Fibroblast of villous mesenchyme (primary cell): ENCODE measurements at regions not wholly inside any gene's neighbourhood (a gene's known extent, or its start where the extent isn't known, plus 50 kb on each side); places are given as distances from the start of the nearest gene placed in this dataset.
A peak's percentile ranks its signal among the peaks of the same experiment; 100 is the strongest.
"Not testable (repeated sequence)": the region's sequence is repeated elsewhere in the genome, so short reads cannot be mapped to it uniquely, and the experiment has no call there.

Experiments
- DNase-seq: peaks from one replicate; pipeline ENCODE4 v3.0.0-alpha.2; 2010; ENCODE audit warnings: low read depth
- H3K4me3 ChIP-seq: 2 replicates; pipeline ENCODE4 v1.5.1; 2011; ENCODE audit warnings: low read depth, mild to moderate bottlenecking, low read length
- TF ChIP-seq, protein P1 (sequence below): IDR thresholded peaks from 2 replicates; pipeline ENCODE4 v1.5.1; 2012; ENCODE audit warnings: low read depth, mild to moderate bottlenecking, low read length; ENCODE audit not compliant: insufficient read depth

DNA sequence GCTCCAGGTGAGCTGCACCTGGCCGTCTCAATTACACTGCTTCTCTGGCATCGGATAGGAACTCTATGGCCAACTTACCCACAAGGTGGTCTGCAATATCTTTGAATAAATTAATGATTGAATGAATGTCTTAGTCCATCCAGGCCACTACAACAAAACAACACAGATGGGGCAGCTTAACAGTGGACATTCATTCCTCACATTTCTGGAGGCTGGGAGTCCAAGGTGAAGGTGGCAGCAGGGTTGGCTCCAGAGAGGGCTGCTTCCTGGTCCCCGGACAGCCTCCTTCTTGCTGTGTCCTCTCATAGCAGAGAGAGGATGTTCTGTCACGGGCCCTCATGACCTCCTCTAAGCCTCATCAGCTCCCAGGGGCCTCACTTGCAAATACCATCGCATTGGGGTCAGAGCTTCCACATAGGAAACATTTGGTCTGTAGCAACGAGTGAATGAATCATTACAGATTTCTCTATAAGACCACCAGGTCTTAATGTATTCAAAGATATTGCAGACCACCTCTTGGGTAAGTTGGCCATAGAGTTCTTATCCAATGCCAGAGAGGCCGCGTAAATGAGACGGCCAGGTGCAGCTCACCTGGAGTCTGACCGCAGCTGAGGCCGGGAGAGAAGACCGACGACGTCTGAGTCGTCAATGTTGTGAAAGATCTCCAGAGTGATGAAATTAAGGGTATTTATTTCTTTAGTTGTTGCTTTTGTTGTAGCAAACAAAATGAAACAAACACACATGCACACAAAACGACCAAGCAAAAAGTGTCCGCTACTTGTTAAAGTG, 182.7 kb upstream of the C14orf180 start:
- no peak for DNase-seq
- TF ChIP-seq, protein P1, sequence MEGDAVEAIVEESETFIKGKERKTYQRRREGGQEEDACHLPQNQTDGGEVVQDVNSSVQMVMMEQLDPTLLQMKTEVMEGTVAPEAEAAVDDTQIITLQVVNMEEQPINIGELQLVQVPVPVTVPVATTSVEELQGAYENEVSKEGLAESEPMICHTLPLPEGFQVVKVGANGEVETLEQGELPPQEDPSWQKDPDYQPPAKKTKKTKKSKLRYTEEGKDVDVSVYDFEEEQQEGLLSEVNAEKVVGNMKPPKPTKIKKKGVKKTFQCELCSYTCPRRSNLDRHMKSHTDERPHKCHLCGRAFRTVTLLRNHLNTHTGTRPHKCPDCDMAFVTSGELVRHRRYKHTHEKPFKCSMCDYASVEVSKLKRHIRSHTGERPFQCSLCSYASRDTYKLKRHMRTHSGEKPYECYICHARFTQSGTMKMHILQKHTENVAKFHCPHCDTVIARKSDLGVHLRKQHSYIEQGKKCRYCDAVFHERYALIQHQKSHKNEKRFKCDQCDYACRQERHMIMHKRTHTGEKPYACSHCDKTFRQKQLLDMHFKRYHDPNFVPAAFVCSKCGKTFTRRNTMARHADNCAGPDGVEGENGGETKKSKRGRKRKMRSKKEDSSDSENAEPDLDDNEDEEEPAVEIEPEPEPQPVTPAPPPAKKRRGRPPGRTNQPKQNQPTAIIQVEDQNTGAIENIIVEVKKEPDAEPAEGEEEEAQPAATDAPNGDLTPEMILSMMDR: no peak
- H3K4me3 ChIP-seq: no peak overlapping the region

DNA sequence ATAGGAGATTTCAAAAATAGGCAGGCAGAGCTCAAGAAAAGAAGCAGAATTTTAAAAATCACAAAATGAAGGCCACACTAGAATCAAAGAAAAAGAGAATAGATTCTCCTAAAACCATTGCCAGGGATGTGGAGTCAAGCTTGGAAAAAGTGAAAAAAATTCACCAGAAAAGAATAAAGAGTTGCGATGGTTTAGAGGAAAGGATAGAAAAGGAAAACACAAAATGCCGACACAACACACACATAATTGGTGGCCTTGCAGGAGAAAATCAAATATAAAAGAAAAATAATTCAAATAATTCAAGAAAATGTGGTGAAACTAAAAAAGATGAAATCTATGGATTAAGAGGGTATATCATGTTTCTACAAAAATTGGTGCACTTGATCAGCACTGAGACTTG, 181.6 kb upstream of the C14orf180 start:
- peak; percentile 1 for DNase-seq
- no peak overlapping the region for H3K4me3 ChIP-seq
- TF ChIP-seq, protein P1: no peak

DNA sequence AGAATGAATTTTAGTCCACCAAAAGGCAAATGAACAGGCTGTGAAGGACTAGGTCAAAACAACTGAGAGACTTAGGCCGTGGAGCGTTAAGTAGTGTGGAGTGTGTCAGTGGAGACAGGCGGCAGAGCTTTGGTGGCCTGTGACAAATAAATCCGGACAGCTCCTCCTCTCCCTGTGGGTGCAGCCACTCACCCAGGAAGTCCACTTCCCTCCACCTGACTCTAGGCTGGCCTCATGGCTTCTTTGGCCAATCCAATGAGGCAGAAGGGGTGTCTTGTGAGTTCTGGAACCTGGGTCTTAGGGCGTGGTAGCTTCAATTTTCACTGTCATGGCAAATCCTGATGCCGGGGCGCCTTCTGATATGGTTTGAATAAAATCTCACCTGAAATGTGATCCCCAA, 180.9 kb upstream of the C14orf180 start:
- H3K4me3 ChIP-seq: no peak overlapping the region
- TF ChIP-seq, protein P1: no peak
- no peak for DNase-seq

DNA sequence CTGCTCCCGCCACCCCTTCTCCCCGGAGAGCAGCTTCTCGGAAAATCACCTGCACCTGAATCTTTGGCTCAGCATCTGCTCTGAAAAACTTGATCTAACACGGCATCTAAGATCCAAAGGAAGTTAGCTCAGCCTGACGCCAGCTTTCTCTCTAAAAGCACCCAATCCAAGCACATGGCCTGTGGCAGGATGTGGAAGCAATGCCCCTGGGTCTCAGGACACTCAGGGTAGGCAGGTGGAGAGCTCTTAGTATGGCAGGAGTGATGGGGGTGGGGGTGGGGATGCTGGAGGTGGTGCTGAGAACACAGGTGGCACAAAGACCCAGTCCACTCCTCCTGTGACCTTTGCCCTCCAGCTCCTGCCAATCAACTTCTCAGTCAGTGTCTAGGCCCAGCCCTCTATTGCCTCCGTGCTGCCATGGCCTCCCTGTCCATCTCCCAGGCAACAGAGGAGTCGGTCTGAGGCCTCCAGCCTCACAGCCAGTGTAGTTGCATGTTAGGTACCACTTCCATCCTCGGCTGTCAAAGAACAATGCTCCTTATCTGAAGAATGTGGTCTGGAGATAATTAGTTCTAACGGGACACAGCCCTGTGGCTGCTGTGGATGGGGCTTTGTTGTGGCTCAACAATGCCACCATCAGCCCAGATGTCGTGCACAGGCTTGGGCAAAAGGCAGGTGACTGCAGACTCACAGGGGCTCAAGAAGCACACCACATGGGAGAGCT, 180.0 kb upstream of the C14orf180 start:
- no peak overlapping the region for H3K4me3 ChIP-seq
- TF ChIP-seq, protein P1: no peak
- no peak for DNase-seq

DNA sequence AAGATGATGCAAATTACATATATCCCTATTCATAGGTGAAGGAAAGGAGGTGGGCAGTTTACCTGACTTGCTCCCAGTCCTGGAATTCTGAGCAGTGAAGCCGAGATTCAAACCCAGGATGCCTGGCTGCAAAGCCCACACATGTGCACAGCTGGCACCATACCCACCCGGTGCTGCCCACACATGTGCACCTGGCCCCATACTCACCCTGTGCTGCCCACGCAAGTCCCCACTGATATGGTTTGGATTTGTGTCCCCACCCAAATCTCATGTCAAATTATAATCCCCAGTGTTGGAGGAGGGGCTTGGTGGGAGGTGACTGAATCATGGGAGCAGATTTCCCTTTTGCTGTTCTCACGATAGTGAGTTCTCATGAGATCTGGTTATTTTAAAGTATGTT, 179.2 kb upstream of the C14orf180 start:
- H3K4me3 ChIP-seq: no peak overlapping the region
- DNase-seq: no peak
- TF ChIP-seq, protein P1: no peak

DNA sequence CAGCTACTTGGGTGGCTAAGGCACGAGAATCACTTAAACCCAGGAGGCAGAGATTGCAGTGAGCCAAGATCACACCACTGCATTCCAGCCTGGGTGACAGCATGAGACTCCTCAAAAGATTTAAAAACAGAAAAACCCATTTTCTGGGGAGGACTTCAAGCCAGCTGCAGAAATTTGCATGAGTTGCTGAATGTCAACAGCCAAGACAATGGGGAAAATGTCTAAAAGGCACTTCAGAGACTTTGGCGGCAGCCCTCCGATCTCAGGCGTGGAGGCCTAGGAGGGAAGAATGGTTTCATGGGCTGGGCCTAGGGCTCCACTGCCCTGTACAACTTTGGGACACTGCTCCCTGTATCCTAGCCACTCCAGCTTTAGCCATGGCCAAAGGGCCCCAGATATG, 177.8 kb upstream of the C14orf180 start:
- TF ChIP-seq, protein P1: no peak
- DNase-seq: no peak
- no peak overlapping the region for H3K4me3 ChIP-seq

DNA sequence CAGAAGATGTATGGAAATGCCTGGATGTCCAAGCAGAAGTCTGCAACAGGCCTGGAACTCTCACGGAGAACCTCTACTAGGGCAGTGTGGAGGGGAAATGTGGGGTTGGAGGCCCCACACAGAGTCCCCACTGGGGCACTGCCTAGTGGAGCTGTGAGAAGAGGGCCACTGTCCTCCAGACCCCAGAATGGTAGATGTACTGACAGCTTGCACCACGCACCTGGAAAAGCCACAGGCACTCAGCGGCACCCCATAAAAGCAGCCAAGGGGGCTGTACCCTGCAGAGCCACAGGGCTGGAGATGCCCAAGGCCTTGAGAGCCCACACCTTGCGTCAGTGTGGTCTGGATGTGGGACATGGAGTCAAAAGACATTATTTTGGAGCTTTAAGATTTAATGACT, 177.3 kb upstream of the C14orf180 start:
- H3K4me3 ChIP-seq, DNase-seq: not testable (repeated sequence)
